DMS79 treated with DMSO at 0.1 percent for 48 hours (cell line): ENCODE measurements at regions not wholly inside any gene's neighbourhood (a gene's known extent, or its start where the extent isn't known, plus 50 kb on each side); places are given as distances from the start of the nearest gene placed in this dataset.

Experiments
- DNase-seq: peaks from one replicate; lab custom pipeline; 2025; lab: John Stamatoyannopoulos, UW

- no peak for DNase-seq
Measured at GRCh38 chr3:64748244-64748904, 60.6 kb upstream of the ADAMTS9 start.

- no peak for DNase-seq
Measured at GRCh38 chr3:64747679-64748078, 59.9 kb upstream of the ADAMTS9 start.

GRCh38 chr3:64743887-64744243 is 56.1 kb upstream of the ADAMTS9 start:
- DNase-seq = no peak

GRCh38 chr3:64743156-64743886 is 55.5 kb upstream of the ADAMTS9 start:
- no peak for DNase-seq

GRCh38 chr3:64741341-64741740 is 53.5 kb upstream of the ADAMTS9 start:
- no peak for DNase-seq

- DNase-seq = no peak
Measured at GRCh38 chr3:64739971-64740631, 52.3 kb upstream of the ADAMTS9 start.
